ENCODE measurements at regions not wholly inside any gene's neighbourhood (a gene's known extent, or its start where the extent isn't known, plus 50 kb on each side); places are given as distances from the start of the nearest gene placed in this dataset.
"Not testable (repeated sequence)": the region's sequence is repeated elsewhere in the genome, so short reads cannot be mapped to it uniquely, and the experiment has no call there.

DNA sequence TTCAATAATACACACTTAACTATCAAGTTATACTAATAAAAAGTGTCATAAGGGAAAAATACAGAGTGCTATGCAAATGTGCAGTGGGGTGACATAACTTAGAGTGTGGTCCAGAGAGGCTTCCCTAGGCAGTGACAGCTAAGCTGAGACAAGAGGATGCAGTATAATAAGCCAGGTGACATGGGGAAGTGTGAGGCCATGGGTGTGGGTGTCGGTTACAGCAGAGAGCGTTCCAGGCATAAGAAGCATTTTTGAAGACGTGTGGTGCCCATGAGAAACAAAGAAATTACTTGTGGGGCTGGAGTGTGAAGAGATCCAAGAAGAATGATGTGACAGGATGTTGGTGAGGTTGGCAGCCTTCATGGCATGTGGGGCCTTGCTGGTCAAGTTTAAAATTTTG is 78.1 kb upstream of the PICALM start:
- DNase-seq (ENCODE audit: low spot score): no peak

- DNase-seq (ENCODE audit: low spot score): no peak
Measured at GRCh38 chr11:86145439-86146156, 76.7 kb upstream of the PICALM start.

DNA sequence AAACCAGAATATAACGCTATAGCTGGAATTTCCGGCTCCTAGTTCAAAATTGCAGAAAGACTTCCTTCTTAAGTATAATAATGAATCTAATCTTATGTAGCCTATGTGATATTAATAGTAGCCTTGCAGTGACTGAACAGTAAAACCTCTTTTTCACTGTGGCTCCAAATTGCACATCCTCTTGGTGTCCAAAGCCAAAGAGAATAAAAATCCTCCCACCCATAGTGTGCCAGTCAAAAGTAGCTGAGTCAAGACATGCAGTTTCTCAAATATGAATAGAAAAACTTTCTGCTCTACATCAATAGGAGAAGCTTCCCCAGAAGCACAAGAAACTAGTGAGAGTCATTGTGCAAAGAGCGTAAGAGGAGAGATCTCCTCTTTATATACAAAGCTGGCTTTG is 76.0 kb upstream of the PICALM start:
- no peak for DNase-seq (ENCODE audit: low spot score)

DNA sequence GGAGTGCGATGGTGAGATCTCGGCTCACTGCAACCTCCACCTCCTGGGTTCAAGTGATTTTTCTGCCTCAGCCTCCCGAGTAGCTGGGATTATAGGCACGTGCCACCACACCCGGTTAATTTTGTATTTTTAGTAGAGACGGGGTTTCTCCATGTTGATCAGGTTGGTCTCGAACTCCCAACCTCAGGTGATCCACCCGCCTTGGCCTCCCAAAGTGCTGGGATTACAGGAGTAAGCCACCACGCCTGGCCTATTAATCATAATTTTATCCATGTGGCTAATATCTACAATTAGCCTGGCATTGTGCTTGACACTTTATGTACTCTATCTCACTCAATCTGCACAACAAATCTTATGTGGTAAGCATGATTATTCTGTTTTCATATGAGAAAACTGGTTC is 75.2 kb upstream of the PICALM start:
- not testable (repeated sequence) for DNase-seq (ENCODE audit: low spot score)

DNA sequence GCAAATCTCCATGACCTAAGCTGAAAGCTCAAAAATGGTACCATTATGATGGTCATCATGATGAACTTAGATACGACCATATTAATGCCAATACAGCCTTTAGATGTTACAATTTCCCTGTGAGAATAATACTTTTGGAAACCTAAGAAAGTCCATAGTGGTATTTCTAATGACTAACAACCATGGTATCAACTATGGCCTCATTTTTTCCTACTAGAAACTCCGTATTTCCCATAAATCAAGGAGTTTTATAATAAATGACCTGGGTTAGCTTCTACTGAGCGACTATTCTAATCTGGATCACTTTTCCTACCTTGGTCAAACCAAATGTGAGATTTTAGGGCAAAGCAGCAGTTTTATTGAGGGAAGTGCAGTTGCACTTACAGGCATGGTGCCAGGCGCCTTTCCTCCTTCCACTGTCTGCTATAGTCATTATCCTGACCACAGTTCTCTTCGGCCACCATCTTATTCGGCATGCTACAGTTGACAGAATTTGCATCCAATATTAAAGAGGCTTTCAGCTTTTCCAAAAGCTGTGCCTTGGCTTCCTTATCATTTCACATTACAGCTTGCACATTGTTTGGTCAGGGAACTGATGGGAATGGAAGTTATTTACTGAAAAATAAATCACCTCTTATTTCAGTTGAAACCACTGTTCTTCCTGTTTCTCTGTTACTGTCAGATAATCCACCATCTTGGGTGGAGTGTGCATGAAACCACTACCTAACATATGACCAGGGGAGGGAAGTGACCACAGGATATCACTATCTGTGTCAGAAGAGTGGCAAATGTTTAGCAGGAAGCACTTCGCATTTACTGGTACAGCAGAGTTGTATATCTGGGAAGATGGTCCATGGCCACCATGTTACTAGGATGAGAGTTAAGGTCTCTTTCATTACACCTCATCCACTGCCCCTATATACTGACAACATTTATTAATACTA is 74.5 kb upstream of the PICALM start:
- DNase-seq (ENCODE audit: low spot score): no peak

GRCh38 chr11:86142170-86142569 is 73.3 kb upstream of the PICALM start:
- no peak for DNase-seq (ENCODE audit: low spot score)

DNA sequence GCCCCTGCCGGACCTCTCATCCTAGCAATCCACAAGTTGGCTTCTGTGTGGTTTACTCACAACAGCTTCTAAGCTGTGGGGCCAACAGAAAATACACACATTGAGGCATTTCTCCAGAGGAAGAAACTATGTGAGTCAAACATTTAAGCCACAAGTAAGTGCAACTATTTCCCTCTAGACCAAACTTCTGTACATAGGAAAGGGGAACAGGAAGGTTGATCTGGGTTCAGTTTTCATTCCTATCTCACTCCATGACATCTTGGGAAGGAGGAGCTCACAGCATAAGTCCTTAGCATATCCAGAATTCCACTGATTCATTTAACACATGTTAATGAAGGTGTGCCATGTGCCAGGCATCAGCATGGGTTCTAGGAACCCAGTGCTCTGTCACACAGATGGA is 72.8 kb upstream of the PICALM start:
- no peak for DNase-seq (ENCODE audit: low spot score)

DNA sequence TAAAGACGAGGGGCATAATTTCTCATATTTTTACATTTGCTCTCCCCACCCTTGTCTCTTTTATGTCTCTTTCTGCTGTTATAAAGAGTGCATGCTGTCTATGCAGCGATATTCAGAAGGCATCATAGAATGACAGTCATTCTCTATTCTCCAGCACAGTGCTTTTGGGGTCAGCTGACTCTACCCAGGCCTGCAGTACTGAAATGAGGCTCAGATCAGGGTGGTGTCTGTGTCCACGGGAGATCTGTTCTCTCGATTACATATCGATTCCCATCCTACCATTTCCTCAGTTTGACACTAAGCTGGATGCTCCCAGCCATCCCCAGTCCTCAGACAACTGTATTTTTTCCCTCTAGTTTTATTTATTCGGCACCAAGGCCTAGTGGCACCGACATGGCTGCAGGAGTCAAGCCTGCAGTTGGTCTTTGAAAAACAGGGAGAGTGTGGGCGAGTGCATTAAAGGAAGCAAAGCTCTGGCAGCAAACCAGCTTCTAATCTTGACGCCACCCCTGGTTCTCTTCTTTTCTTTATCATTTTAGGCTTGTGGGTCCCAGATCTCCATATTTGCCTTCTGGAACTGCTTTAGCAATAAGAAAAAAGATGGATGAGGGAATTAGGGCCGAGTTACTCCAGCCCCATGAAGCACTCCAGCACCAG is 71.6 kb upstream of the PICALM start:
- DNase-seq (ENCODE audit: low spot score): no peak

DNA sequence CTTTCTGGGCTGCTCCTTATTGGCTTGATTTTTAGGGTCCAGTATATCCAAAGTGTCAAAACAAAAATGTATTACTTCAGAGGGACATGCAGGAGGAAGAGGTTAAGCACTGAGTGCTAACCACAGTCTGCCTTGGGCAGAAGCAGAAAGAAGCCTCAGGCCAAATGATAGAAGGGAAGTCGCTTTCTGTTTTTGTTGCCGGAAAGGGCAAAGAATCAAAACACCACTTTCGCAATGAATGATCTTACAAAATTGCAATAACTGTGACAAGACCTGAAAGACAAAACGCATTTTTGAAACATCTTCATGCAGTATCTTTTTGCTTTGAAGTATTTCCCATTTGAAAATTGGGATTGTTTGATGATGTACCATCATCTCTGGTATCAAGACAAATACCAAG is 70.1 kb upstream of the PICALM start:
- DNase-seq (ENCODE audit: low spot score): no peak

DNA sequence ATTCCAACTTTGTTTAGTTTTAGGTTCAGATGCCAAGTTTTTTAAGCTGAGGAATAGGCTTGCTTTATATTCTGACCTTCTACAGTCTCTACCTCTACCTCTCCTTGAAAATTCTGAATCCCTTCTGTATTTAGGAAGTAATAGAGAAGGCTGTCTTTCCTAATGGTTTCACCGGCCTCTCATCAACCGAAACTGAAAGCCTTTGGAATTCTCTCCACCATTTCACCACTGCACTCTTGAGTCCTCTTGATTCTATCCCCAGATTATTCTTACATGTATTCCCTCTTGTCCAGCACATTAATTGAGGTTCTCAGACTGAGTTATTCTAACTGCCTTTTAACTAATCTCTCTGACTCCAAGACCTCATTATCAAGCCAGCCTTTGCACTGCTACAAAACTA is 67.7 kb upstream of the PICALM start:
- no peak for DNase-seq (ENCODE audit: low spot score)

GRCh38 chr11:86135319-86135714 is 66.4 kb upstream of the PICALM start:
- no peak for DNase-seq (ENCODE audit: low spot score)

- DNase-seq (ENCODE audit: low spot score): peak; percentile 56
Measured at GRCh38 chr11:86134580-86135318, 65.9 kb upstream of the PICALM start.

DNA sequence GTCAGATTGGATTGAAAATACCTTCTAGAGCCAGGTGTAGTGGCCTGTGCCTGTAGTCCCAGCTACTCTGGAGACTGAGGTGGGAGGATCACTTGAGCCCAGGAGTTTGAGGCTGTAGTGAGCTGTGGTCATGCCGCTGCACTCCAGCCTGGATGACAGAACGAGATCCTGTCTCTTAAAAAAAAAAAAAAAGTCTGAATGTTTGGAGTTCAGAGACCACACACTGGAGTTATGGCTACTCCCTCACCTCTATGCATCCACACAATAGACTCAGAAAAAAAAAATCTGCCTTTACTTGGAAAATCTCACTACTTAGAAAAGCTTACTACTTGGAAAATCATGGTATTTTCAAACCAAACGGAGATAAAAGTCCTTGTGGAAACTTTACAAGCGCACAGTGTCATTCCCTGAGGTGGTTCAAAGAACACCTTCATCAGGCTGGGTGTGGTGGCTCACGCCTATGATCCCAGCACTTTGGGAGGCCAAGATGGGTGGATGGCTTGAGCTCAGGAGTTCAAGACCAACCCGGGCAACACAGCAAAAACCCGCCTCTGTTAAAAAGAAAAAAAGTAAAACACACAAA is 63.9 kb upstream of the PICALM start:
- DNase-seq (ENCODE audit: low spot score): no peak

GRCh38 chr11:86129740-86130540 is 61.1 kb upstream of the PICALM start:
- DNase-seq (ENCODE audit: low spot score): no peak

DNA sequence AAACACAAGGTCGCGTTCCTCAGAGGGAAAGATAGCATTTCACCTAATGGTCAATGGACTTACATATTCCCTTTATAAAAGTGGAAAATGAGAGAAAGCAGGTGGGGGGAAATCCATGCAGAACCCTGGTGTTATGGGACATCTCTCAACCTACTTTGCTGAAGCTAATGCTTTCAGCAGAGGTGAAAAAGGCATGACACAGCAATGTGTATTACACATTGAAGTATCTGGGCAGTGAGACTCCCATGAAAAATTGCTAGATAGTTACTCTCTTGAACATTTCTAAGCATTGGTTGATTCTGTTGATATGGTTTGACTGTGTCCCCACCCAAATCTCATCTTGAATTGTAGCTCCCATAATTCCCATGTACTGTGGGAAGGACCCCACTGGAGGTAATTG is 60.0 kb upstream of the PICALM start:
- DNase-seq (ENCODE audit: low spot score): no peak

GRCh38 chr11:86126862-86127261 is 58.0 kb upstream of the PICALM start:
- no peak for DNase-seq (ENCODE audit: low spot score)

DNA sequence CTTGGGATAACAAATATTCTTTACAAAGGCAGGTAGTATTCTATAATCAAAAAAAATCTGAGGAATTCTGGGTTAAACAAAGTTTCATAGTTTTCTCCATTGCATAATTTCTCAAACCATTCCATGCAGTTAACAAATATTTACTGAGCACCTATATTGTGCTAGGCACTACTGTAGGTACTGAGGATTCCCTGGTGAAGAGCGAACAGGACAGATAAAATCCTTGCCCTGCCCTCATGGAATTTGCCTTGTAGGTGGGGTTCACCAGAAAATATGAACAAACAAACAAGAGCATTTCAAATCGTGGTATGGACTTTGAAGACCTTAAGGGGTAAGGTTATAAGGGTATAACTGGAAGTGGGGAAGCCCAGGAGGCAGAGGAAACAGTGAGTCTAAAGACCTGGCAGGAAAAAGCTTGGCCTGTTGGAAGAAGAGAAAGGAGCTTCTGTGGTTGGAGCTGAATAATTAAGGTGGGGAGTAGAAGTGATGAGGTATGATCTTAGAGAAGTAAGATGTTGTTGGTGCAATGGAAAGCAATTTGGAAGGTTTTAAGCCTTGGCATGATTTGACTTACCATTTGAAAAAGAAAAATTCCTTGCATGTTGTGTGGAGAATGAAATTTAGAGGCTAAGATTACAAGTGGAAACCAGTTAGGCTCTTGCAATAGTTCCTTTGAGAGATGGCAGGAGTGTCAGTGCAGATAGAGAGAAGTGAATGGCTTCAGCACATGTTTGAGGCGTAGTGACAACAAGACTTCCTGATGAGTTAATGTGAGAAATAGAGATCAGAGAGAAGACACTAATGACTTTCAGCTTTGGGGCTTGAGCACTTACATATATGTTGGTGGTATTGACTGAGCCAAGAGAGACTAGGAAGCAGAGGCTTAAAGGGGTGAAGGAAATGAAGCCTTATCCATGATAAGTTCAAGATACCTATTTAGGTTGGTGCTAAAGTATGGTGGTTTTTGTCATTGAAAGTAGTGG is 55.7 kb upstream of the PICALM start:
- no peak for DNase-seq (ENCODE audit: low spot score)

DNA sequence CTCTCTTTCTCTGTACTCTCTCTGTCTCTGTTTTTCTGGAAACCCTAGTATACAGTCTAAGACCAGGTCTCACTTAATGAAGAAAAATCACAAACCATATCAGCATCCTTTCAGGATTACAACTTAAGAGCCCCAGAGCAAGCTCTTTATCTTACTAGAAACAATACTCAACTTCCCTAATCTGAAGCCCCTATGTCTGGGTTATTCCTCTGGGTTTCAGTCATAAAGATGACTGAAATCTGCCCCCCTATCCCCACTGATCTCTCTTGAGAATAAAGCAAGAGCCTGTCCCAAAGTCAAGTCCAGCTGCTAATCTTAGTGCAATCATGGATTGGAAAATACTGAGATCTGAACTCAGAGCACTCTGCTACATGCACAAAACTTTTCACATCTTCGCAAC is 53.9 kb upstream of the PICALM start:
- DNase-seq (ENCODE audit: low spot score): no peak

DNA sequence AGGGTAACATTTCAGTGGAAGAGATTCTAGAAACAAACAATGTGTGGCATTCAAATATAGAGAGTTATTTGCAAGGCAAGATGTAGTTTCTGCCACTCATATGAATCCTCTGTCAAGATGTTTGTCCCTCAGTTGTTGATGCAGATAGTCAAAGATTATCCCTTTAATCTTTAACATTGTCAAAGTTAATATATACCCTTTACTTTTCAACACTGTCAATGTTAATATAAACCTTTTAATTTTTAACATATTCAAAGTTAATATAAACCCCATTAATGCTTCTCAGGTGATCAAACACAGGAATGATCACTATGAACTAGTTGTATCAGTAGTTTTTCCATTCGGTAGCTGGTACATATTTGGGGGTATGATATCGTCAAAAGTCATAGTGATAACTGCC is 51.9 kb upstream of the PICALM start:
- DNase-seq (ENCODE audit: low spot score): no peak

GRCh38 chr11:86119906-86120305 is 51.0 kb upstream of the PICALM start:
- no peak for DNase-seq (ENCODE audit: low spot score)

All from putamen (tissue), 1 donor.